ENCODE measurements at regions not wholly inside any gene's neighbourhood (a gene's known extent, or its start where the extent isn't known, plus 50 kb on each side); places are given as distances from the start of the nearest gene placed in this dataset.
"Not testable (repeated sequence)": the region's sequence is repeated elsewhere in the genome, so short reads cannot be mapped to it uniquely, and the experiment has no call there.

GRCh38 chr4:49154308-49155103 is 168.4 kb downstream of the CWH43 start:
- peak; percentile 44 to 46 for ATAC-seq

- not testable (repeated sequence) for ATAC-seq
Observed at GRCh38 chr4:49155270-49155669, 169.2 kb downstream of the CWH43 start.

DNA sequence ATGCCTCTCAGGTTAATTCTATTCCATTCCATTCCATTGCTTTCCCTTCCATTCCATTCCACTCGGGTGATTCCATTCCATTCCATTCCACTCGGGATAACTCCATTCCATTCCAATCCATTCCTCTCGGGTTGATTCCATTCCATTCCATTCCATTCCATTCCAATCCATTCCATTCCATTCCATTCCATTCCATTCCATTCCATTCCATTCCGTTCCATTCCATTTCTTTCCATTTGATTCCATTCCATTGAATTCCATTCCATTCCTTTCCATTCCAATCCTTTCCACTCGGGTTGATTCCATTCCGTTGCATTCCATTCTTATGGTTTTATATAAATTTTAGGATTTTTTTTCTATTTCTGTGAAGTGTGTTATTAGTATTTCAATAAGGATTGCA is 170.2 kb downstream of the CWH43 start:
- ATAC-seq = not testable (repeated sequence)

- ATAC-seq = not testable (repeated sequence)
Observed at GRCh38 chr4:49157630-49158029, 171.6 kb downstream of the CWH43 start.

DNA sequence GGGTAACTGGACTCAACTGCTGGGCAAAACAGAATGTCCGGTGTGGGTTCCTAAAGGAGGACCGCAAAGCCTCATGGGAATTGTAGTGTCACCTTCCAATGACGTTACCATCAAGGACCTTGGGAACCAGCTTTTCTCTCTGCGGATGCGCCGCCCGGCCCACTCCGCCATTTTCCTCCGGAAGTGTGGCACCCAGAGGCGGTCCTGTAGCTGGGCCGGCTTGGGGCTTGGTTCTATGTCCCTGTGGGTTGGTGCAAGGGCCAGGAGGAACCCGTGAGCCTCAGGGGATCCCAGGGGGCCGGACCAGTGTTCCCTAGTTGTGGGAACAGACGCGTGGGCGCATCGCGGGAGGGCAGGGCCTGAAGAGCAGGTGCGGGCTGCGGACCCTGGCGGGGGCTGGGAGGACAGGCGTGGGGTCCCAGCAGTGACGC is 175.1 kb downstream of the CWH43 start:
- ATAC-seq = not testable (repeated sequence)

DNA sequence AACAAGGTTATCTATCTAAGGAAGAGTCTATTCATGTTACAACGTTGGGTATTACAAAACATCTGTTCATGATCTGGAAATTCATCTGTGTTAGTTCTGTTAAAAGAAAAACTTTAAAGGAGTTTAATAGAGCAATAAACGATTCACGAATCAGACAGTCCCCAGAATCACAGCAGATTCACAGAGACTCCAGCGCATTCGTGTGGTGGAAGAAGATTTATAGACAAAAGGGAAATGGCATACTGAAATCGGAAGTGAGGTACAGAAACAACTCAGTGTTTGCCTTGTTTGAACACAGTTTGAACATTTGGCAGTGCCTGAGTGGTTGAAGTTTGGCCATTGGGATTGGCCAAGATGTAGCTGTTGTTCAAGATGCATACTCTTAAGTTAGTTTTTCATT is 178.8 kb downstream of the CWH43 start:
- ATAC-seq = not testable (repeated sequence)

GRCh38 chr4:49177847-49178246 is 191.8 kb downstream of the CWH43 start:
- not testable (repeated sequence) for ATAC-seq

- ATAC-seq = not testable (repeated sequence)
Observed at GRCh38 chr4:49181088-49181487, 195.0 kb downstream of the CWH43 start.

- ATAC-seq = not testable (repeated sequence)
Observed at GRCh38 chr4:49211396-49212194, 225.5 kb downstream of the CWH43 start.

DNA sequence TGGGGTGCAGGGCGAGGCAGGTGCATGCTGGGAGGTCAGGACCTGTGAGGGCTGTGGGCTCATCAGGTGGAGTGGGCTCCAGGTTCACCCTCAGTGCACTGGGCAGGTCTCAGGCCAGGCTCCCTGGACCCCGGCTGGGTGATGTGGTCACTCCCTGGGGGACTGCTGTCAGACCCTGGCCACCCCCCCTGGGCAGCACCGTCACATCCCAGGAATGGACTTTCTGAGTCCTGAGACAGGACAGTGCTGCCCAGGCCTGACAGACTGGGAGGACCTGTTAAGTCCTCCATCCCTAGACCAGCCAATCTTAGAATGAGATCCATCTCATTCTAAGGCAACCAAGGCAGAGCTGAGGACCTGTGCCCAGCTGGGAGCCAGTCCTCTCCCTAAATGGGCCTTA is 227.2 kb downstream of the CWH43 start:
- ATAC-seq = not testable (repeated sequence)

- not testable (repeated sequence) for ATAC-seq
Observed at GRCh38 chr4:49213750-49214149, 227.7 kb downstream of the CWH43 start.

GRCh38 chr4:49214453-49215081 is 228.5 kb downstream of the CWH43 start:
- not testable (repeated sequence) for ATAC-seq

GRCh38 chr4:49215082-49215479 is 229.0 kb downstream of the CWH43 start:
- ATAC-seq = not testable (repeated sequence)

DNA sequence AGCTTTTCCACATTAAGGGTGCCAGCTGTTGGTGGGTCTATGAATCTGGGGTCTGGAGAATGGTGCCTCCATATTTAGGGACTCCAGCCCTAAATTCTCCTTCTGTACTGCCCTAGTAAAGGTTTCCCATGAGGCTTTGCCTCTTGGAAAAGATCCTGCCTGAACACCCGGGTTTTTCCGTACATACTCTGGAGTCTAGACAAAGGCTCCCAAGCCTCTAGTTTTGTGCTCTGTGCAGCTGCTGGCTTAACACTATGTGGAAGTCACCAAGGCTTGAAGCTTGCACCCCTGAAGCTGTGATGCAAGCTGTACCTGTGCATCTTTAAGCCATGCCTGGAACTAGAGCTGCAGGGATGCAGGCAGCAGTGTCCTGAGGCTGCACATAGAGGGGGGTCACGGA is 230.5 kb downstream of the CWH43 start:
- ATAC-seq = not testable (repeated sequence)

DNA sequence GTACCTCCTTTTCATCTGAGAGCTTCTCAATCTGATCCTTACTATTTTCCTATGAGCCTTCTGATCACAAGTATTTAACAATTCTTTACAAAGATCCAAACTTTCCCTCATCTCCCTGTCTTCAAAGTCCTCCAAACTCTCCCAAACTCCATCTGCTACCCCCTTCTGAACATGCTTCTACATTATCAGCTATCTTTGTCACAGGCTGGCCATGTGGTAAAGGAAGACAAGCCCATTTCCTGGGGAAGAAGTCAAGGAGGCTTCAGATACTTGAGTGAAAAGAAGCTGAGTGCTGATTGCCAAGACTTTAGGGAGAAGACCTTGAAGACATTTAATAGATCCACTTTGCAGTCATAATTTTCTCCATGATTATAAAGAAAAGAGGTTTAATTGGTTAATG is 231.4 kb downstream of the CWH43 start:
- no peak for ATAC-seq

- ATAC-seq = not testable (repeated sequence)
Observed at GRCh38 chr4:49218094-49218493, 232.0 kb downstream of the CWH43 start.

DNA sequence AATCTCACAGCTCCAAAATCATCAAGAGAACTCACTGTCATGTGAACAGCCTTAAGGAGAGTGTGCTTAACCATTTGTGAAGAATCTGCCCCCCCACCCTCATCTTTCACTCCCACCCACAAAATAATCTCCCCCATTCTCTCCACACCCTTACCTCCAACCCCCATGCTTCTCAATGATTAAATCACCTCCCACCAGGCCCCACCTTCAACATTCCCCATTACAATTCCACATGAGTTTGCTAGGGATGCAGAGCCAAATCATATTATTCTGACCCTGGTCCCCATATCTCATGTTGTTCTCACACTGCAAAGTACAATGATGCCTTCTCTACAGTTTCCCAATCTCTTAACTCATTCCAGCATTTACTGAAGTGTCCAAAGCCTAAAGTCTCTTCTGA is 232.9 kb downstream of the CWH43 start:
- not testable (repeated sequence) for ATAC-seq

DNA sequence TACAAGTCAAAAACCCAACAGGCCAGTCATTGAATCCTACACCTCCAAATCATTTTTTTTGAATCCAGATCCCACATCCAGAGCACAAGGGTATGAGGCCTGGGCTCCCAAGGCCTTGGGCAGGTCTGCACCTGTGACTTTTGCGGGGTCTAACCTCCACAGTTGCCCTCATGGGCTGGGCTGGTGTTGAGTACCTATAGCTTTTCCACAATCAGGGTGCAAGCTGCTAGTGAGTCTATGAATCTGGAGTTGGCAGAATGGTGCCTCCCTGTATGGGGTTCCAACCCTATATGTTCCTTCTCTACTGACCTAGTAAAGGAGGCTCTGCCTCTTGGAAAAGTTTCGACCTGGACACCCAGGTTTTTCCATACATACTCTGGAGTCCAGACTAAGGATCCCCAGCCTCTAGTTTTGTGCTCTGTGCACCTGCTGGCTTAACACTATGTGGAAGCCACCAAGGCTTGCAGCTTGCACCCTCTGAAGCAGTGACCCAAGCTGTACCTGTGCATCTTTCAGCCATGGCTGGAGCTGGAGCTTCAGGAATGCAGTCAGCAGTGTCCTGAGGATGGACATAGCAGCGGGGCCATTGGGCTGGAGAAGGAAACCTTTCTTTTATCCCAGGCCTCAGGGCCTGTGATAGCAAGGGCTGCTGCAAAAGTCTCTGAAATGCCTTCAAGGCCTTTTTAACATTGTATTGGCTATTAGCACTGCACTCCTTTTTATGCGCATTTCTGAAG is 233.6 kb downstream of the CWH43 start:
- not testable (repeated sequence) for ATAC-seq

DNA sequence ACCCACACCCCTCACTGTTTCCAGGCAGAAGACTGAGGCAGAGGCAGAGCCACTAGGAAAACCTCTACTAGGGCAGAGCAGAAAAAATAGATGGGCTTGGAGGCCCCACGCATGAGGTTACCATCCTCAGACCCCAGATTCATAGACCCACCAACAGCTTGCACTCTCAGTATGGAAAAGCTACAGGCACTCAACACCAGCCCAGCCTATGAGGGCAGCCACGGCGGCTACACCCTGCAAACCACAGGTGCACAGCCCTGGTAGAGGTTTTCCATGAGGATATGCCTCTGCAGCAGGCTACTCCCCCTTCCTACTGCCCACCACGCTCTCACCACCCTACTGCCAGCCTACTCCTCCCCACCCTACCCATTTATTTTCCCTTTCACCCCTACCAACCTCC is 235.1 kb downstream of the CWH43 start:
- no peak for ATAC-seq

GRCh38 chr4:49222810-49223209 is 236.7 kb downstream of the CWH43 start:
- ATAC-seq = not testable (repeated sequence)

DNA sequence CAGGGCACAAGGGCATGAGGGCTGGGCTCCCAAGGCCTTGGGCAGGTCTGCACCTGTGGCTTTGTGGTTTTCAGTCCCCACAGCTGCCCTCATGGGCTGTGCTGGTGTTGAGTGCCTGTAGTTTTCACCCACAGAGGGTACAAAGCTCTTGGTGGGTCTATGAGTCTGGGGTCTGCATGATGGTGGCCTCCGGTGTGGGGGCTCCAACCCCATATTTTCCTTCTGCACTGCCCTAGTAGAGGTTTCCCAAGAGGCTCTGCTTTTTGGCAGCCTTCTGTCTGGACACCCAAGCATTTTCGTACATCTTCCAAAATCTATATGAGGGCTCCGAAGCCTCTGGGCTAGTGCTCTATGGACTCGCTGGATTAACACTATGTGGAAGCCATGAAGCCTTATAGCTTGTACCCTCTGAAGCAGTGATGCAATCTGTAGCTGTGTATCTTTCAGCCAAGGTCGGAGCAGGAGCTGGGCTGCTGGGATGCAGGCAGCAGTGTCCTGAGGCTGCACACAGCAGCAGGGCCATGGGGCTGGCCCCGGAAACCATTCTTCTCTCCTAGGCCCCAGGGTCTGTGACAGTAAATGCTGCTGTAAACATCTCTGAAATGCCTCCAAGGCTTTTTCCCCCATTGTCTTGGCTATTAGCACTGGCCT is 240.3 kb downstream of the CWH43 start:
- ATAC-seq = not testable (repeated sequence)

DNA sequence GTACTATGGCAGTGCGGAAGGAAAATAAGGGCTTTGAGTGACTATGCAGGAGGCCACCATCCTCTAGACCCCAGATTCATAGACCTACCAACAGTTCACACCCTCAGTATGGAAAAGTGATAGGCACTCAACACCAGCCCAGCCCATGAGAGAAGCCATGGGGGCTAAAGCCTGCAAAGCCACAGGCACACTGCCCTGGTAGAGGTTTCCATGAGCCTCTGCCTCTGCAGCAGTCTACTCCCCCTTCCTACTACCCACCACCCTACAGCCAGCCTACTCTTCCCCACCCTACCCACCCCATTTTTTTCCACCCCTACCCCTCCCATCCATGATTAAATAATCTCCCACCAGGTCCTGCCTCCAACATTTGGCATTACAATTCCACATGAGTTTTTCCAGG is 241.9 kb downstream of the CWH43 start:
- ATAC-seq = not testable (repeated sequence)

All from activated CD4-positive, CD25-positive, alpha-beta regulatory T cell treated with anti-CD3 and anti-CD28 coated beads, Interleukin-2, amount 50 U/mL, for 24 hours (primary cell).